ENCODE measurements at regions not wholly inside any gene's neighbourhood (a gene's known extent, or its start where the extent isn't known, plus 50 kb on each side); places are given as distances from the start of the nearest gene placed in this dataset.

GRCh38 chr16:6105115-6105514 is 1007.5 kb upstream of the EEF2KMT start:
- Histone ChIP-seq H3K4me1 (no peaks in the 10 kb centered on the region), H3K27ac (no peak overlapping the region), H3K36me3 (no peaks in the 10 kb centered on the region), H3K4me3 (no peak overlapping the region), H3K27me3 (no peaks in the 10 kb centered on the region), H3K9me3 (no peaks in the 10 kb centered on the region)
- intact Hi-C loops (cut with DNase I; ENCODE audit: low total_unique reads), result no loop called here
- TF ChIP-seq CTCF (IDR thresholded peaks at IDR 0.05) (no peak), POLR2A (IDR thresholded peaks at IDR 0.05) (no peak)
- no peak for DNase-seq

- Histone ChIP-seq H3K9me3 (no peaks in the 10 kb centered on the region), H3K27me3 (no peaks in the 10 kb centered on the region), H3K27ac (no peak overlapping the region), H3K4me3 (no peak overlapping the region), H3K4me1 (no peaks in the 10 kb centered on the region), H3K36me3 (no peaks in the 10 kb centered on the region)
- no peak for DNase-seq
- intact Hi-C loops (cut with DNase I; ENCODE audit: low total_unique reads), result no loop called here
- TF ChIP-seq POLR2A (IDR thresholded peaks at IDR 0.05) (no peak), CTCF (IDR thresholded peaks at IDR 0.05) (no peak)
These were observed 1006.8 kb upstream of the EEF2KMT start for GRCh38 chr16:6104428-6104827.

GRCh38 chr16:6103561-6103960 is 1006.0 kb upstream of the EEF2KMT start:
- DNase-seq, result no peak
- TF ChIP-seq CTCF (IDR thresholded peaks at IDR 0.05) (no peak), POLR2A (IDR thresholded peaks at IDR 0.05) (no peak)
- no peak overlapping the region for H3K27ac ChIP-seq
- H3K27me3 ChIP-seq, result no peaks in the 10 kb centered on the region
- H3K36me3 ChIP-seq, result no peaks in the 10 kb centered on the region
- H3K4me1 ChIP-seq, result no peaks in the 10 kb centered on the region
- no peak overlapping the region for H3K4me3 ChIP-seq
- intact Hi-C loops (cut with DNase I; ENCODE audit: low total_unique reads), result no loop called here
- no peaks in the 10 kb centered on the region for H3K9me3 ChIP-seq

- Histone ChIP-seq H3K9me3 (no peaks in the 10 kb centered on the region), H3K36me3 (no peaks in the 10 kb centered on the region), H3K27ac (no peak overlapping the region), H3K27me3 (no peaks in the 10 kb centered on the region), H3K4me3 (no peak overlapping the region), H3K4me1 (no peaks in the 10 kb centered on the region)
- TF ChIP-seq POLR2A (IDR thresholded peaks at IDR 0.05), result no peak
- no peak for TF ChIP-seq CTCF (IDR thresholded peaks at IDR 0.05)
- no peak for DNase-seq
- intact Hi-C loops (cut with DNase I; ENCODE audit: low total_unique reads), result no loop called here
These were observed 1001.5 kb upstream of the EEF2KMT start for GRCh38 chr16:6099102-6099501.

GRCh38 chr16:6096931-6097670 is 999.5 kb upstream of the EEF2KMT start:
- Histone ChIP-seq H3K4me3 (no peak overlapping the region), H3K27me3 (no peaks in the 10 kb centered on the region), H3K27ac (no peak overlapping the region), H3K4me1 (no peaks in the 10 kb centered on the region), H3K9me3 (peaks cover 0 to 4% of the 10 kb centered on the region in 2 donors), H3K36me3 (no peaks in the 10 kb centered on the region)
- DNase-seq, result no peak
- intact Hi-C loops (cut with DNase I; ENCODE audit: low total_unique reads), result no loop called here
- TF ChIP-seq POLR2A (IDR thresholded peaks at IDR 0.05) (no peak), CTCF (IDR thresholded peaks at IDR 0.05) (no peak)

All from uterus (tissue), 3 donors.